Calu3 (cell line): ENCODE measurements at regions not wholly inside any gene's neighbourhood (a gene's known extent, or its start where the extent isn't known, plus 50 kb on each side); places are given as distances from the start of the nearest gene placed in this dataset.

ENCODE experiments used
- BruUV-seq: library from RNA; stranded (reverse); fragments of 400-500 nt; replicated peaks from 2 replicates; lab custom pipeline; 2021; lab: Mats Ljungman, UMichigan
- CTCF ChIA-PET: fragments of 300-600 bp; sonication (Branson Sonifier 250); formaldehyde crosslinking; loops from one replicate; lab custom pipeline; 2022; ENCODE audit warnings: antibody characterized with exemption; lab: Charles Lee
- DNase-seq: peaks from one replicate; pipeline ENCODE4 v3.0.0; 2022
- H3K27ac Mint-ChIP-seq: one replicate; pipeline ENCODE4 v1.8.0; 2022; ENCODE audit warnings: mixed read lengths; ENCODE audit not compliant: unreplicated experiment
- H3K27me3 Mint-ChIP-seq: one replicate; pipeline ENCODE4 v1.8.0; 2022; ENCODE audit warnings: mixed read lengths; ENCODE audit not compliant: unreplicated experiment
- H3K36me3 Mint-ChIP-seq: one replicate; pipeline ENCODE4 v1.8.0; 2022; ENCODE audit warnings: mild to moderate bottlenecking, moderate library complexity, mixed read lengths; ENCODE audit not compliant: insufficient read depth, unreplicated experiment
- H3K4me1 Mint-ChIP-seq: one replicate; pipeline ENCODE4 v1.8.0; 2022; ENCODE audit warnings: mild to moderate bottlenecking, low read depth, mixed read lengths; ENCODE audit not compliant: unreplicated experiment
- H3K4me3 Mint-ChIP-seq: one replicate; pipeline ENCODE4 v1.8.0; 2022; ENCODE audit warnings: mild to moderate bottlenecking, low read depth, moderate library complexity, mixed read lengths; ENCODE audit not compliant: unreplicated experiment
- H3K9me3 Mint-ChIP-seq: one replicate; pipeline ENCODE4 v1.8.0; 2022; ENCODE audit warnings: low read depth, mixed read lengths; ENCODE audit not compliant: unreplicated experiment
- CTCF ChIP-seq: fragments of 200-600 bp; IDR thresholded peaks from one replicate; pipeline ENCODE4 v1.8.0; 2022; ENCODE audit warnings: antibody characterized with exemption; ENCODE audit not compliant: unreplicated experiment
- intact Hi-C: fragments of 100-400 bp; cut with micrococcal nuclease; formaldehyde crosslinking; loops from one replicate; pipeline ENCODE4 v1.10.0; 2022; ENCODE audit not compliant: unreplicated experiment

- Mint-ChIP-seq H3K27ac (no peak overlapping the region), H3K9me3 (peaks cover 11% of the 10 kb centered on the region), H3K27me3 (peaks cover 34% of the 10 kb centered on the region), H3K4me1 (no peaks in the 10 kb centered on the region), H3K36me3 (no peaks in the 10 kb centered on the region), H3K4me3 (no peak overlapping the region)
- DNase-seq = no peak
- intact Hi-C loops = no loop called here
- TF ChIP-seq CTCF = no peak
- CTCF ChIA-PET = no interaction called here
- BruUV-seq = no TSS peak
Measured at GRCh38 chr11:15562230-15562629, 447.5 kb downstream of the INSC start.

- no peaks in the 10 kb centered on the region for H3K36me3 Mint-ChIP-seq
- no peaks in the 10 kb centered on the region for H3K4me1 Mint-ChIP-seq
- DNase-seq = no peak
- no TSS peak for BruUV-seq
- no peak overlapping the region for H3K4me3 Mint-ChIP-seq
- intact Hi-C loops = no loop called here
- TF ChIP-seq CTCF = no peak
- peaks cover 30% of the 10 kb centered on the region for H3K27me3 Mint-ChIP-seq
- CTCF ChIA-PET = no interaction called here
- no peak overlapping the region for H3K27ac Mint-ChIP-seq
- peaks cover 13% of the 10 kb centered on the region for H3K9me3 Mint-ChIP-seq
Measured at GRCh38 chr11:15563054-15563453, 448.3 kb downstream of the INSC start.

GRCh38 chr11:15565880-15566279, 451.2 kb downstream of the INSC start:
- CTCF ChIA-PET = no interaction called here

GRCh38 chr11:15568440-15568839, 453.7 kb downstream of the INSC start:
- no peak for TF ChIP-seq CTCF
- intact Hi-C loops = no loop called here
- CTCF ChIA-PET = no interaction called here
- no TSS peak for BruUV-seq
- no peak for DNase-seq
- H3K9me3 Mint-ChIP-seq = peaks cover 13% of the 10 kb centered on the region
- H3K27me3 Mint-ChIP-seq = peaks cover 32% of the 10 kb centered on the region
- H3K4me1 Mint-ChIP-seq = no peaks in the 10 kb centered on the region
- no peak overlapping the region for H3K4me3 Mint-ChIP-seq
- H3K36me3 Mint-ChIP-seq = no peaks in the 10 kb centered on the region
- no peak overlapping the region for H3K27ac Mint-ChIP-seq

More at GRCh38 chr11:15565880-15566279, 451.2 kb downstream of the INSC start:
- no peaks in the 10 kb centered on the region for H3K36me3 Mint-ChIP-seq
- peaks cover 13% of the 10 kb centered on the region for H3K9me3 Mint-ChIP-seq
- peaks cover 16% of the 10 kb centered on the region for H3K27me3 Mint-ChIP-seq
- no TSS peak for BruUV-seq
- H3K4me1 Mint-ChIP-seq = no peaks in the 10 kb centered on the region
- no peak overlapping the region for H3K4me3 Mint-ChIP-seq
- intact Hi-C loops = no loop called here
- no peak for TF ChIP-seq CTCF
- no peak overlapping the region for H3K27ac Mint-ChIP-seq
- DNase-seq = no peak
